IMR-90 (cell line): ENCODE measurements at regions not wholly inside any gene's neighbourhood (a gene's known extent, or its start where the extent isn't known, plus 50 kb on each side); places are given as distances from the start of the nearest gene placed in this dataset.

Experiments
- ATAC-seq: fragments of 200-7000 bp; cut with Tn5 transposase; 2 replicates; pipeline ENCODE4 v1.9.1; 2020; ENCODE audit warnings: low read depth, mild to moderate bottlenecking, moderate library complexity
- BruUV-seq: library from RNA; stranded (reverse); fragments of 400-500 nt; replicated peaks from 2 replicates; lab custom pipeline; 2021; lab: Mats Ljungman, UMichigan
- CTCF ChIA-PET: fragments of 300-600 bp; formaldehyde crosslinking; extraction: SDS; loops from one replicate; lab custom pipeline; 2021; ENCODE audit warnings: antibody characterized with exemption; lab: Yijun Ruan, JAX
- POLR2A ChIA-PET: fragments of 300-600 bp; sonication (Branson Sonifier 250); formaldehyde crosslinking; loops from one replicate; lab custom pipeline; 2022; ENCODE audit warnings: antibody characterized with exemption; ENCODE audit not compliant: unreplicated experiment; lab: Charles Lee
- DNase-seq: peaks from one replicate; pipeline ENCODE4 v3.0.0; 2013
- H2AFZ ChIP-seq: replicated peaks from 2 replicates; pipeline ENCODE3; 2013; ENCODE audit warnings: low read length, mild to moderate bottlenecking; ENCODE audit not compliant: poor library complexity
- H2AK5ac ChIP-seq: 2 replicates; pipeline ENCODE4 v1.6.1; 2013; ENCODE audit warnings: low read depth, low read length, inconsistent platforms
- H2AK9ac ChIP-seq: replicated peaks from 2 replicates; pipeline ENCODE3; 2013; ENCODE audit warnings: mild to moderate bottlenecking, low read depth, low read length, moderate library complexity; ENCODE audit not compliant: poor library complexity
- H2BK120ac ChIP-seq: 2 replicates; pipeline ENCODE4 v1.6.1; 2013; ENCODE audit warnings: low read depth, low read length, inconsistent platforms
- H2BK15ac ChIP-seq: 3 replicates; pipeline ENCODE4 v1.6.1; 2013; ENCODE audit warnings: low read depth, low read length, inconsistent platforms
- H2BK20ac ChIP-seq: 2 replicates; pipeline ENCODE4 v1.6.1; 2013; ENCODE audit warnings: low read depth, mild to moderate bottlenecking, inconsistent platforms, low read length, moderate library complexity
- H2BK5ac ChIP-seq: 2 replicates; pipeline ENCODE4 v1.6.1; 2013; ENCODE audit warnings: mild to moderate bottlenecking, low read depth, low read length, inconsistent platforms; ENCODE audit not compliant: poor library complexity, severe bottlenecking
- H3K14ac ChIP-seq: replicated peaks from 2 replicates; pipeline ENCODE4 v1.6.1; 2013; ENCODE audit warnings: low read depth, low read length, inconsistent platforms
- H3K18ac ChIP-seq: 2 replicates; pipeline ENCODE4 v1.6.1; 2013; ENCODE audit warnings: low read depth, low read length, control low read depth
- H3K23ac ChIP-seq: 2 replicates; pipeline ENCODE4 v1.6.1; 2013; ENCODE audit warnings: low read depth, low read length, inconsistent platforms
- H3K27ac ChIP-seq: 2 replicates; pipeline ENCODE4 v1.5.1; 2013; ENCODE audit warnings: mild to moderate bottlenecking, control low read depth, low read length; ENCODE audit not compliant: insufficient read depth
- H3K27me3 ChIP-seq: 2 replicates; pipeline ENCODE4 v1.6.1; 2013; ENCODE audit warnings: low read length; ENCODE audit not compliant: control insufficient read depth, insufficient read depth
- H3K36me3 ChIP-seq: 2 replicates; pipeline ENCODE4 v1.6.1; 2013; ENCODE audit warnings: low read length, mixed read lengths; ENCODE audit not compliant: control insufficient read depth, insufficient read depth
- H3K4ac ChIP-seq: 2 replicates; pipeline ENCODE4 v1.6.1; 2013; ENCODE audit warnings: low read depth, low read length, inconsistent platforms
- H3K4me1 ChIP-seq: 2 replicates; pipeline ENCODE4 v1.6.1; 2013; ENCODE audit warnings: low read length, mixed read lengths; ENCODE audit not compliant: control insufficient read depth, insufficient read depth
- H3K4me2 ChIP-seq: 2 replicates; pipeline ENCODE4 v1.6.1; 2013; ENCODE audit warnings: low read depth, mild to moderate bottlenecking, control low read depth, low read length, moderate library complexity
- H3K4me3 ChIP-seq: 2 replicates; pipeline ENCODE4 v1.5.1; 2013; ENCODE audit warnings: low read depth, mild to moderate bottlenecking, control low read depth, low read length, moderate library complexity; ENCODE audit not compliant: insufficient read depth
- H3K56ac ChIP-seq: 2 replicates; pipeline ENCODE4 v1.6.1; 2013; ENCODE audit warnings: low read length, inconsistent platforms; ENCODE audit not compliant: insufficient read depth; ENCODE audit errors: extremely low read depth
- H3K79me1 ChIP-seq, 2 experiments: 2 replicates each; pipeline ENCODE4 v1.6.1; 2013; ENCODE audit warnings: low read length in 2 of 2, inconsistent platforms in 1 of 2, low read depth in 1 of 2
- H3K9ac ChIP-seq: 2 replicates; pipeline ENCODE4 v1.6.1; 2013; ENCODE audit warnings: low read depth, low read length, control low read depth
- H3K9me1 ChIP-seq: 2 replicates; pipeline ENCODE4 v1.6.1; 2013; ENCODE audit warnings: low read length, inconsistent platforms; ENCODE audit not compliant: insufficient read depth
- H3K9me3 ChIP-seq: 2 replicates; pipeline ENCODE4 v1.6.1; 2013; ENCODE audit warnings: low read length; ENCODE audit not compliant: control insufficient read depth, insufficient read depth
- H4K20me1 ChIP-seq: 2 replicates; pipeline ENCODE4 v1.6.1; 2013; ENCODE audit warnings: low read length, inconsistent platforms; ENCODE audit not compliant: insufficient read depth
- H4K5ac ChIP-seq: 2 replicates; pipeline ENCODE4 v1.6.1; 2013; ENCODE audit warnings: mild to moderate bottlenecking, low read depth, low read length, control low read depth
- H4K8ac ChIP-seq, 2 experiments: 2 replicates each; pipeline ENCODE4 v1.6.1; 2013; ENCODE audit warnings: low read depth in 2 of 2, low read length in 2 of 2, control low read depth in 1 of 2, inconsistent platforms in 1 of 2
- H4K91ac ChIP-seq: 2 replicates; pipeline ENCODE4 v1.6.1; 2013; ENCODE audit warnings: low read depth, low read length, inconsistent platforms; ENCODE audit not compliant: insufficient read depth
- BHLHE40 ChIP-seq: fragments of 150-350 bp; IDR thresholded peaks from 2 replicates; pipeline ENCODE4 v1.6.1; 2016; ENCODE audit warnings: mild to moderate bottlenecking, low read depth, low read length
- CHD1 ChIP-seq: IDR thresholded peaks from 2 replicates; pipeline ENCODE4 v1.6.1; 2012; ENCODE audit warnings: low read depth, low read length, improper control_type of control experiment
- CTCF ChIP-seq: conservative IDR thresholded peaks from 2 replicates; pipeline ENCODE4 v1.5.1; 2012; ENCODE audit warnings: mild to moderate bottlenecking, low read depth, low read length, improper control_type of control experiment
- FOS ChIP-seq: fragments of 150-350 bp; IDR thresholded peaks from 2 replicates; pipeline ENCODE4 v1.6.1; 2016; ENCODE audit warnings: low read depth, low read length
- MAFK ChIP-seq: IDR thresholded peaks from 2 replicates; pipeline ENCODE4 v1.6.1; 2012; ENCODE audit warnings: low read depth, low read length, improper control_type of control experiment
- MAZ ChIP-seq: IDR thresholded peaks from 2 replicates; pipeline ENCODE4 v1.6.1; 2012; ENCODE audit warnings: low read depth, mild to moderate bottlenecking, low read length, improper control_type of control experiment, moderate library complexity, borderline replicate concordance
- MXI1 ChIP-seq: IDR thresholded peaks from 2 replicates; pipeline ENCODE4 v1.6.1; 2012; ENCODE audit warnings: low read depth, mild to moderate bottlenecking, low read length, moderate library complexity, borderline replicate concordance
- NFE2L2 ChIP-seq: fragments of 150-350 bp; IDR thresholded peaks from 2 replicates; pipeline ENCODE4 v1.6.1; 2016; ENCODE audit warnings: low read depth, mild to moderate bottlenecking, low read length
- POLR2A ChIP-seq: IDR thresholded peaks from 2 replicates; pipeline ENCODE4 v1.6.1; 2012; ENCODE audit warnings: mild to moderate bottlenecking, low read depth, low read length
- RAD21 ChIP-seq: IDR thresholded peaks from 2 replicates; pipeline ENCODE4 v1.6.1; 2012; ENCODE audit warnings: low read length, improper control_type of control experiment
- RCOR1 ChIP-seq: IDR thresholded peaks from 2 replicates; pipeline ENCODE4 v1.6.1; 2012; ENCODE audit warnings: mild to moderate bottlenecking, low read length, improper control_type of control experiment; ENCODE audit not compliant: insufficient replicate concordance
- RFX5 ChIP-seq: IDR thresholded peaks from 2 replicates; pipeline ENCODE4 v1.8.0; 2012; ENCODE audit warnings: low read depth, mild to moderate bottlenecking, low read length, moderate library complexity
- USF2 ChIP-seq: fragments of 150-350 bp; IDR thresholded peaks from 2 replicates; pipeline ENCODE4 v1.6.1; 2017; ENCODE audit warnings: mild to moderate bottlenecking, antibody characterized with exemption, low read length, low read depth
- WGBS, 2 experiments: methylation state at CpG; one replicate each; pipeline versions ENCODE4 v1.1.5 to v1.1.7; 2013; ENCODE audit warnings: missing lambda C conversion rate in 2 of 2; ENCODE audit not compliant: insufficient read length in 1 of 2; ENCODE audit errors: extremely low coverage in 2 of 2; 5-methylcytosine and 5-hydroxymethylcytosine counted together
- dilution Hi-C: fragments of 300-500 bp; cut with HindIII; formaldehyde crosslinking; loops from one replicate; pipeline ENCODE4 v1.14.3; 2018; ENCODE audit warnings: low sequenced_read_pairs; ENCODE audit not compliant: unreplicated experiment
- in situ Hi-C: fragments of 300-500 bp; cut with MboI; formaldehyde crosslinking; loops from 3 replicates; pipeline ENCODE4 v1.14.3; 2019; ENCODE audit warnings: low sequenced_read_pairs, inconsistent platforms, mixed read lengths
- intact Hi-C: fragments of 100-400 bp; cut with micrococcal nuclease; formaldehyde crosslinking; loops from 2 replicates; pipeline ENCODE4 v1.10.0; 2022

- no peak overlapping the region for H3K4me2 ChIP-seq
- POLR2A ChIA-PET, result no interaction called here
- H2BK15ac ChIP-seq, result no peak overlapping the region
- H3K56ac ChIP-seq, result no peak overlapping the region
- H3K9ac ChIP-seq, result no peak overlapping the region
- CTCF ChIA-PET, result interaction anchor here (0.7 kb wide), 1 partner anchor 67 kb away, joined by 6 read pairs; no protein-coding TSS in a partner anchor
- H3K79me1 ChIP-seq, result no peaks in the 10 kb centered on the region
- dilution Hi-C loops, result no loop called here
- no peak overlapping the region for H2BK120ac ChIP-seq
- H3K4me1 ChIP-seq, result no peaks in the 10 kb centered on the region
- H3K4ac ChIP-seq, result no peak overlapping the region
- no peak overlapping the region for H3K18ac ChIP-seq
- no peak for TF ChIP-seq MAZ
- TF ChIP-seq POLR2A, result no peak
- TF ChIP-seq NFE2L2, result no peak
- TF ChIP-seq MAFK, result no peak
- no peak for TF ChIP-seq RFX5
- no peak for TF ChIP-seq CTCF
- no peak for TF ChIP-seq MXI1
- TF ChIP-seq BHLHE40, result no peak
- no peak for TF ChIP-seq CHD1
- TF ChIP-seq RAD21, result no peak
- TF ChIP-seq USF2, result no peak
- TF ChIP-seq FOS, result no peak
- TF ChIP-seq RCOR1, result no peak
- H2AK9ac ChIP-seq, result no peak overlapping the region
- no peaks in the 10 kb centered on the region for H3K9me1 ChIP-seq
- H3K27ac ChIP-seq, result no peak overlapping the region
- H2BK20ac ChIP-seq, result no peak overlapping the region
- H4K20me1 ChIP-seq, result no peaks in the 10 kb centered on the region
- H3K27me3 ChIP-seq, result peaks cover 5% of the 10 kb centered on the region
- no peak overlapping the region for H2AFZ ChIP-seq
- no TSS peak for BruUV-seq
- no peak for DNase-seq
- H3K14ac ChIP-seq, result no peak overlapping the region
- no peak overlapping the region for H4K8ac ChIP-seq
- no peak overlapping the region for H4K91ac ChIP-seq
- no peak overlapping the region for H2AK5ac ChIP-seq
- intact Hi-C loops, result no loop called here
- no peak for ATAC-seq
- H4K5ac ChIP-seq, result no peak overlapping the region
- in situ Hi-C loops, result no loop called here
- no peaks in the 10 kb centered on the region for H3K36me3 ChIP-seq
- no peak overlapping the region for H2BK5ac ChIP-seq
- no CpG with 5 or more reads among the region's 2 CpGs for WGBS, 2 experiments
- no peak overlapping the region for H3K23ac ChIP-seq
- H3K4me3 ChIP-seq, result no peak overlapping the region
- peaks cover 3% of the 10 kb centered on the region; the same call in 1 of the 2 replicates for H3K9me3 ChIP-seq
These were observed 66.9 kb downstream of the SPATA31C2 start for GRCh38 chr9:88071331-88071730.
